ENCODE measurements at regions not wholly inside any gene's neighbourhood (a gene's known extent, or its start where the extent isn't known, plus 50 kb on each side); places are given as distances from the start of the nearest gene placed in this dataset.

GRCh38 chr15:81466741-81467140, 92.7 kb upstream of the TMC3 start:
- Histone ChIP-seq H3K4me3 (ENCODE audit: low read length) (no peak overlapping the region), H3K27me3 (ENCODE audit: control insufficient read depth, insufficient read depth, low read length, poor library complexity, severe bottlenecking) (no peaks in the 10 kb centered on the region), H3K27ac (ENCODE audit: low read depth, low read length) (no peak overlapping the region), H3K4me1 (ENCODE audit: control insufficient read depth, insufficient read depth, low read length) (no peaks in the 10 kb centered on the region), H3K9ac (ENCODE audit: extremely low read depth, low read length, poor library complexity, severe bottlenecking) (no peak overlapping the region), H3K36me3 (ENCODE audit: control insufficient read depth, insufficient read depth, low read length) (no peaks in the 10 kb centered on the region), H3K9me3 (ENCODE audit: control insufficient read depth, low read length) (peaks cover 13% of the 10 kb centered on the region)
- H3K36me3 Mint-ChIP-seq (ENCODE audit: low read depth): no peaks in the 10 kb centered on the region
- no peaks in the 10 kb centered on the region for H3K4me1 Mint-ChIP-seq
- H3K4me3 Mint-ChIP-seq: no peak overlapping the region
- H3K9me3 Mint-ChIP-seq: peaks cover 12% of the 10 kb centered on the region
- no peak for DNase-seq
- no peak overlapping the region for H3K27ac Mint-ChIP-seq
- TF ChIP-seq CTCF (conservative IDR thresholded peaks at IDR 0.05): no peak
- H3K27me3 Mint-ChIP-seq (ENCODE audit: insufficient read depth): no peaks in the 10 kb centered on the region
- 68 to 77% methylated on average over 3 of the region's 3 CpGs for whole genome bisulfite sequencing, 2 experiments (ENCODE audit: insufficient coverage in 1 of 2, insufficient read length in 1 of 2)

- DNase-seq: no peak
- Histone ChIP-seq H3K4me1 (ENCODE audit: control insufficient read depth, insufficient read depth, low read length) (no peaks in the 10 kb centered on the region), H3K27me3 (ENCODE audit: control insufficient read depth, insufficient read depth, low read length, poor library complexity, severe bottlenecking) (no peaks in the 10 kb centered on the region), H3K36me3 (ENCODE audit: control insufficient read depth, insufficient read depth, low read length) (no peaks in the 10 kb centered on the region), H3K9ac (ENCODE audit: extremely low read depth, low read length, poor library complexity, severe bottlenecking) (no peak overlapping the region), H3K9me3 (ENCODE audit: control insufficient read depth, low read length) (peaks cover 6% of the 10 kb centered on the region), H3K27ac (ENCODE audit: low read depth, low read length) (no peak overlapping the region), H3K4me3 (ENCODE audit: low read length) (no peak overlapping the region)
- WGBS, 2 experiments (ENCODE audit: insufficient coverage in 1 of 2, insufficient read length in 1 of 2): no CpG with 5 or more reads among the region's 1 CpG
- peaks cover 19% of the 10 kb centered on the region for H3K9me3 Mint-ChIP-seq
- no peak overlapping the region for H3K27ac Mint-ChIP-seq
- H3K27me3 Mint-ChIP-seq (ENCODE audit: insufficient read depth): no peaks in the 10 kb centered on the region
- H3K4me3 Mint-ChIP-seq: no peak overlapping the region
- H3K36me3 Mint-ChIP-seq (ENCODE audit: low read depth): no peaks in the 10 kb centered on the region
- no peak for TF ChIP-seq CTCF (conservative IDR thresholded peaks at IDR 0.05)
- no peaks in the 10 kb centered on the region for H3K4me1 Mint-ChIP-seq
These were observed 80.0 kb upstream of the TMC3 start for GRCh38 chr15:81454024-81454423.

- H3K27ac Mint-ChIP-seq: no peak overlapping the region
- H3K4me1 Mint-ChIP-seq: no peaks in the 10 kb centered on the region
- peaks cover 6% of the 10 kb centered on the region for H3K36me3 Mint-ChIP-seq (ENCODE audit: low read depth)
- WGBS, 2 experiments (ENCODE audit: insufficient coverage in 1 of 2, insufficient read length in 1 of 2): 100% methylated on average over 1 of the region's 1 CpG; no CpG with 5 or more reads in 1 of the 2 experiments
- TF ChIP-seq CTCF (conservative IDR thresholded peaks at IDR 0.05): no peak
- Histone ChIP-seq H3K9me3 (ENCODE audit: control insufficient read depth, low read length) (peaks cover 19% of the 10 kb centered on the region), H3K9ac (ENCODE audit: extremely low read depth, low read length, poor library complexity, severe bottlenecking) (no peak overlapping the region), H3K27me3 (ENCODE audit: control insufficient read depth, insufficient read depth, low read length, poor library complexity, severe bottlenecking) (no peaks in the 10 kb centered on the region), H3K36me3 (ENCODE audit: control insufficient read depth, insufficient read depth, low read length) (no peaks in the 10 kb centered on the region), H3K4me1 (ENCODE audit: control insufficient read depth, insufficient read depth, low read length) (no peaks in the 10 kb centered on the region), H3K4me3 (ENCODE audit: low read length) (no peak overlapping the region), H3K27ac (ENCODE audit: low read depth, low read length) (no peak overlapping the region)
- no peak overlapping the region for H3K4me3 Mint-ChIP-seq
- H3K27me3 Mint-ChIP-seq (ENCODE audit: insufficient read depth): no peaks in the 10 kb centered on the region
- no peak for DNase-seq
- H3K9me3 Mint-ChIP-seq: peaks cover 20% of the 10 kb centered on the region
These were observed 76.7 kb upstream of the TMC3 start for GRCh38 chr15:81450721-81451120.

Measured in endodermal cell (in vitro differentiated cells).